Mucosa of rectum (tissue), 2 donors: ENCODE measurements at regions not wholly inside any gene's neighbourhood (a gene's known extent, or its start where the extent isn't known, plus 50 kb on each side); places are given as distances from the start of the nearest gene placed in this dataset.

Experiments used
- H3K27ac ChIP-seq, 2 donors: one replicate each; pipeline ENCODE4 v1.7.0; 2013; ENCODE audit warnings: inconsistent platforms in 2 of 2, low read depth in 2 of 2, low read length in 2 of 2
- H3K27me3 ChIP-seq, 2 donors: one replicate each; pipeline ENCODE4 v1.7.0; 2013; ENCODE audit warnings: low read length in 2 of 2; ENCODE audit not compliant: control insufficient read depth in 2 of 2, insufficient read depth in 2 of 2
- H3K36me3 ChIP-seq, 2 donors: one replicate each; pipeline ENCODE4 v1.7.0; 2013; ENCODE audit warnings: low read length in 2 of 2; ENCODE audit not compliant: control insufficient read depth in 2 of 2, insufficient read depth in 2 of 2
- H3K4me1 ChIP-seq, 2 donors: one replicate each; pipeline ENCODE4 v1.7.0; 2013; ENCODE audit warnings: low read length in 2 of 2, mild to moderate bottlenecking in 1 of 2; ENCODE audit not compliant: control insufficient read depth in 2 of 2, insufficient read depth in 2 of 2
- H3K4me3 ChIP-seq, 2 donors: one replicate each; pipeline ENCODE4 v1.7.0; 2013; ENCODE audit warnings: low read length in 2 of 2
- H3K9ac ChIP-seq, 2 donors: one replicate each; pipeline ENCODE4 v1.7.0; 2013; ENCODE audit warnings: low read length in 2 of 2, low read depth in 1 of 2, mild to moderate bottlenecking in 1 of 2
- H3K9me3 ChIP-seq, 2 donors: one replicate each; pipeline ENCODE4 v1.7.0; 2013; ENCODE audit warnings: low read length in 2 of 2; ENCODE audit not compliant: control insufficient read depth in 2 of 2
- donor health status: healthy.
- donor health status: Normal muscosa, but diverticular disease.

GRCh38 chr2:12152888-12153287, 406.5 kb downstream of the LPIN1 start:
- no peaks in the 10 kb centered on the region for H3K9me3 ChIP-seq
- H3K27ac ChIP-seq, result no peak overlapping the region
- no peaks in the 10 kb centered on the region for H3K36me3 ChIP-seq
- no peaks in the 10 kb centered on the region for H3K27me3 ChIP-seq
- H3K4me1 ChIP-seq, result no peaks in the 10 kb centered on the region
- no peak overlapping the region for H3K4me3 ChIP-seq
- H3K9ac ChIP-seq, result no peak overlapping the region

- no peaks in the 10 kb centered on the region for H3K4me1 ChIP-seq
- H3K27me3 ChIP-seq, result no peaks in the 10 kb centered on the region
- no peak overlapping the region for H3K4me3 ChIP-seq
- H3K9me3 ChIP-seq, result no peaks in the 10 kb centered on the region
- no peak overlapping the region for H3K9ac ChIP-seq
- H3K27ac ChIP-seq, result peak overlapping the region in 1 of 2 donors; percentile 35
- no peaks in the 10 kb centered on the region for H3K36me3 ChIP-seq
Observed at GRCh38 chr2:12155303-12156051, 409.0 kb downstream of the LPIN1 start.

- Histone ChIP-seq H3K27me3 (no peaks in the 10 kb centered on the region), H3K4me3 (no peak overlapping the region), H3K27ac (no peak overlapping the region), H3K9me3 (no peaks in the 10 kb centered on the region), H3K4me1 (no peaks in the 10 kb centered on the region), H3K36me3 (no peaks in the 10 kb centered on the region), H3K9ac (no peak overlapping the region)
Observed at GRCh38 chr2:12156349-12156748, 409.9 kb downstream of the LPIN1 start.

- no peaks in the 10 kb centered on the region for H3K27me3 ChIP-seq
- no peaks in the 10 kb centered on the region for H3K36me3 ChIP-seq
- H3K27ac ChIP-seq, result no peak overlapping the region
- no peak overlapping the region for H3K9ac ChIP-seq
- H3K9me3 ChIP-seq, result no peaks in the 10 kb centered on the region
- H3K4me1 ChIP-seq, result no peaks in the 10 kb centered on the region
- no peak overlapping the region for H3K4me3 ChIP-seq
Observed at GRCh38 chr2:12161085-12161484, 414.7 kb downstream of the LPIN1 start.

GRCh38 chr2:12162269-12163247, 416.1 kb downstream of the LPIN1 start:
- no peaks in the 10 kb centered on the region for H3K4me1 ChIP-seq
- no peak overlapping the region for H3K27ac ChIP-seq
- no peak overlapping the region for H3K4me3 ChIP-seq
- no peak overlapping the region for H3K9ac ChIP-seq
- no peaks in the 10 kb centered on the region for H3K9me3 ChIP-seq
- no peaks in the 10 kb centered on the region for H3K36me3 ChIP-seq
- no peaks in the 10 kb centered on the region for H3K27me3 ChIP-seq

GRCh38 chr2:12163866-12164265, 417.4 kb downstream of the LPIN1 start:
- Histone ChIP-seq H3K9ac (no peak overlapping the region), H3K27ac (no peak overlapping the region), H3K36me3 (no peaks in the 10 kb centered on the region), H3K27me3 (no peaks in the 10 kb centered on the region), H3K4me1 (peaks cover 0 to 2% of the 10 kb centered on the region in 2 donors), H3K4me3 (no peak overlapping the region), H3K9me3 (no peaks in the 10 kb centered on the region)

- no peaks in the 10 kb centered on the region for H3K36me3 ChIP-seq
- no peak overlapping the region for H3K9ac ChIP-seq
- H3K27ac ChIP-seq, result no peak overlapping the region
- H3K4me1 ChIP-seq, result peaks cover 2 to 6% of the 10 kb centered on the region in 2 donors
- H3K4me3 ChIP-seq, result no peak overlapping the region
- H3K27me3 ChIP-seq, result no peaks in the 10 kb centered on the region
- H3K9me3 ChIP-seq, result no peaks in the 10 kb centered on the region
Observed at GRCh38 chr2:12164689-12165088, 418.3 kb downstream of the LPIN1 start.

- Histone ChIP-seq H3K9ac (no peak overlapping the region), H3K9me3 (no peaks in the 10 kb centered on the region), H3K4me3 (no peak overlapping the region), H3K4me1 (peaks cover 2 to 6% of the 10 kb centered on the region in 2 donors), H3K27ac (no peak overlapping the region), H3K36me3 (no peaks in the 10 kb centered on the region), H3K27me3 (no peaks in the 10 kb centered on the region)
Observed at GRCh38 chr2:12167525-12168317, 421.3 kb downstream of the LPIN1 start.

GRCh38 chr2:12168354-12168753, 421.9 kb downstream of the LPIN1 start:
- peaks cover 2 to 6% of the 10 kb centered on the region in 2 donors for H3K4me1 ChIP-seq
- no peak overlapping the region for H3K4me3 ChIP-seq
- no peaks in the 10 kb centered on the region for H3K36me3 ChIP-seq
- no peak overlapping the region for H3K27ac ChIP-seq
- no peaks in the 10 kb centered on the region for H3K27me3 ChIP-seq
- no peaks in the 10 kb centered on the region for H3K9me3 ChIP-seq
- no peak overlapping the region for H3K9ac ChIP-seq
